ENCODE measurements at regions not wholly inside any gene's neighbourhood (a gene's known extent, or its start where the extent isn't known, plus 50 kb on each side); places are given as distances from the start of the nearest gene placed in this dataset.

- Mint-ChIP-seq H3K4me1 (no peaks in the 10 kb centered on the region), H3K27me3 (ENCODE audit: low read depth, poor library complexity) (peaks cover 3% of the 10 kb centered on the region), H3K4me3 (no peak overlapping the region), H3K9me3 (no peaks in the 10 kb centered on the region), H3K27ac (no peak overlapping the region), H3K36me3 (ENCODE audit: low read depth) (no peaks in the 10 kb centered on the region)
- no peak for DNase-seq
- TF ChIP-seq, protein P1, sequence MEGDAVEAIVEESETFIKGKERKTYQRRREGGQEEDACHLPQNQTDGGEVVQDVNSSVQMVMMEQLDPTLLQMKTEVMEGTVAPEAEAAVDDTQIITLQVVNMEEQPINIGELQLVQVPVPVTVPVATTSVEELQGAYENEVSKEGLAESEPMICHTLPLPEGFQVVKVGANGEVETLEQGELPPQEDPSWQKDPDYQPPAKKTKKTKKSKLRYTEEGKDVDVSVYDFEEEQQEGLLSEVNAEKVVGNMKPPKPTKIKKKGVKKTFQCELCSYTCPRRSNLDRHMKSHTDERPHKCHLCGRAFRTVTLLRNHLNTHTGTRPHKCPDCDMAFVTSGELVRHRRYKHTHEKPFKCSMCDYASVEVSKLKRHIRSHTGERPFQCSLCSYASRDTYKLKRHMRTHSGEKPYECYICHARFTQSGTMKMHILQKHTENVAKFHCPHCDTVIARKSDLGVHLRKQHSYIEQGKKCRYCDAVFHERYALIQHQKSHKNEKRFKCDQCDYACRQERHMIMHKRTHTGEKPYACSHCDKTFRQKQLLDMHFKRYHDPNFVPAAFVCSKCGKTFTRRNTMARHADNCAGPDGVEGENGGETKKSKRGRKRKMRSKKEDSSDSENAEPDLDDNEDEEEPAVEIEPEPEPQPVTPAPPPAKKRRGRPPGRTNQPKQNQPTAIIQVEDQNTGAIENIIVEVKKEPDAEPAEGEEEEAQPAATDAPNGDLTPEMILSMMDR (IDR thresholded peaks at IDR 0.05) = no peak
These were observed 1083.8 kb upstream of the NUDT12 start for GRCh38 chr5:104646416-104646815.

- Mint-ChIP-seq H3K27me3 (ENCODE audit: low read depth, poor library complexity) (peaks cover 3% of the 10 kb centered on the region), H3K4me3 (no peak overlapping the region), H3K36me3 (ENCODE audit: low read depth) (no peaks in the 10 kb centered on the region), H3K4me1 (no peaks in the 10 kb centered on the region), H3K9me3 (no peaks in the 10 kb centered on the region), H3K27ac (no peak overlapping the region)
- no peak for DNase-seq
- TF ChIP-seq, protein P1 (IDR thresholded peaks at IDR 0.05) = no peak
These were observed 1080.7 kb upstream of the NUDT12 start for GRCh38 chr5:104643320-104643719.

DNA sequence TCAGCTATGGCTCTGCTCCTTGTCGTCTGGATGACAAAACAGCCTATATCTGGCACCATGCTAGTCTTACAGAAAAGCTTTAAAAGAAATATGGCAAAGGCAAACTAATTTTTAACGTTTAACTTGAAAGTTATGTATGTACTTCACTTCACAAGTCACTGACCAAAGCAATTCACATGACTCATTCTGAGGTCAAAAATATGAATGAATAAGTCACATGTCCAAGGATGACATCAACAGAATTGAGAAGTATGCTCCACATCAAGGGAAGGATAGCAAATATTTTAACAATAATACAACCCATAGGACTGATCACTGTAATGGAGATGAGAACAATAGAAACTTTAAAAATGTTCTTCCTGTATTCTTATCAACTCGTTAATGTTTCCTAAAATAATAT is 1072.6 kb upstream of the NUDT12 start:
- H3K4me1 Mint-ChIP-seq = no peaks in the 10 kb centered on the region
- DNase-seq = no peak
- H3K27me3 Mint-ChIP-seq (ENCODE audit: low read depth, poor library complexity) = no peaks in the 10 kb centered on the region
- no peaks in the 10 kb centered on the region for H3K9me3 Mint-ChIP-seq
- no peak overlapping the region for H3K4me3 Mint-ChIP-seq
- TF ChIP-seq, protein P1 (IDR thresholded peaks at IDR 0.05) = no peak
- H3K27ac Mint-ChIP-seq = no peak overlapping the region
- H3K36me3 Mint-ChIP-seq (ENCODE audit: low read depth) = no peaks in the 10 kb centered on the region

- DNase-seq = no peak
- Mint-ChIP-seq H3K36me3 (ENCODE audit: low read depth) (peaks cover 6% of the 10 kb centered on the region), H3K4me1 (no peaks in the 10 kb centered on the region), H3K9me3 (peaks cover 13% of the 10 kb centered on the region), H3K27ac (no peak overlapping the region), H3K27me3 (ENCODE audit: low read depth, poor library complexity) (no peaks in the 10 kb centered on the region), H3K4me3 (no peak overlapping the region)
- TF ChIP-seq, protein P1 (IDR thresholded peaks at IDR 0.05) = no peak
These were observed 1066.3 kb upstream of the NUDT12 start for GRCh38 chr5:104628911-104629310.

GRCh38 chr5:104626122-104626521 is 1063.5 kb upstream of the NUDT12 start:
- H3K27me3 Mint-ChIP-seq (ENCODE audit: low read depth, poor library complexity) = no peaks in the 10 kb centered on the region
- no peak overlapping the region for H3K27ac Mint-ChIP-seq
- H3K4me3 Mint-ChIP-seq = no peak overlapping the region
- peaks cover 13% of the 10 kb centered on the region for H3K9me3 Mint-ChIP-seq
- peaks cover 6% of the 10 kb centered on the region for H3K36me3 Mint-ChIP-seq (ENCODE audit: low read depth)
- no peak for DNase-seq
- TF ChIP-seq, protein P1 (IDR thresholded peaks at IDR 0.05) = no peak
- H3K4me1 Mint-ChIP-seq = no peaks in the 10 kb centered on the region

GRCh38 chr5:104612005-104612404 is 1049.4 kb upstream of the NUDT12 start:
- no peak overlapping the region for H3K27ac Mint-ChIP-seq
- no peaks in the 10 kb centered on the region for H3K36me3 Mint-ChIP-seq (ENCODE audit: low read depth)
- TF ChIP-seq, protein P1 (IDR thresholded peaks at IDR 0.05) = no peak
- no peak overlapping the region for H3K4me3 Mint-ChIP-seq
- no peaks in the 10 kb centered on the region for H3K27me3 Mint-ChIP-seq (ENCODE audit: low read depth, poor library complexity)
- no peaks in the 10 kb centered on the region for H3K9me3 Mint-ChIP-seq
- DNase-seq = no peak
- H3K4me1 Mint-ChIP-seq = peaks cover 8% of the 10 kb centered on the region

All from nephron progenitor cell (in vitro differentiated cells).